SK-N-SH (cell line): ENCODE measurements at regions not wholly inside any gene's neighbourhood (a gene's known extent, or its start where the extent isn't known, plus 50 kb on each side); places are given as distances from the start of the nearest gene placed in this dataset.

Source experiments
- CHD2 ChIP-seq: fragments of 150-350 bp; IDR thresholded peaks from 2 replicates; pipeline ENCODE4 v1.6.1; 2018; ENCODE audit warnings: low read length; ENCODE audit not compliant: partially characterized antibody
- CTCF ChIP-seq: fragments of 200-600 bp; sonication (generic); IDR thresholded peaks from 2 replicates; pipeline ENCODE4 v1.6.1; 2017; ENCODE audit warnings: antibody characterized with exemption, mild to moderate bottlenecking, moderate library complexity
- GATA2 ChIP-seq: sonication (generic); formaldehyde crosslinking; IDR thresholded peaks from 2 replicates; pipeline ENCODE4 v1.5.0; 2020; ENCODE audit warnings: mild to moderate bottlenecking, missing genetic modification reagents
- MAX ChIP-seq: IDR thresholded peaks from 2 replicates; pipeline ENCODE4 v1.4.0; 2012; ENCODE audit warnings: low read depth
- RAD21 ChIP-seq: IDR thresholded peaks from 2 replicates; pipeline ENCODE4 v1.6.1; 2012; ENCODE audit warnings: mild to moderate bottlenecking, low read length
- SMC3 ChIP-seq: IDR thresholded peaks from 2 replicates; pipeline ENCODE4 v1.6.1; 2012; ENCODE audit warnings: low read depth, low read length, improper control_type of control experiment
- ZBTB33 ChIP-seq: IDR thresholded peaks from 2 replicates; pipeline ENCODE4 v1.4.0; 2012; ENCODE audit warnings: low read depth, borderline replicate concordance

DNA sequence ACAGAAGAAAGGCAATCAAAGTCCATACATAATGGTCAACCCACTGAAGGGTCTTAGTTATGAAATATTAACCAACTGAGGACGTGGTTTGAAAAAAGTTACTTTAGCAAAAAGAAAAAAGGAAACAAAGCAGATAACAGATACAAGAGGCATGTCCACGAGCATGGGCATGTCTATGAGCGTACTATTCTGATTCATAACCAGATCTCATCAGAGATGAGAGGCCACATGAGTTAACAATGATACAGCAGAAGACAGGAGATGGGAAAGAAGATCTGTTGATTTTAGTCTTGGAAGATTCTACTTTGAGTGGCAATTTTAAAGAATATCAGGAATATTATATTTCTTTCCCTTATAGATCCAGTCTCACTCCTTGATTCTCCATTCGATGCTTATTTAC is 262.9 kb upstream of the SLITRK3 start:
- TF ChIP-seq SMC3 (no peak), CTCF (no peak), MAX (no peak), CHD2 (no peak), ZBTB33 (no peak), GATA2 (CRISPR knock-in tag) (no peak), RAD21 (no peak)
